ENCODE measurements at regions not wholly inside any gene's neighbourhood (a gene's known extent, or its start where the extent isn't known, plus 50 kb on each side); places are given as distances from the start of the nearest gene placed in this dataset.

DNA sequence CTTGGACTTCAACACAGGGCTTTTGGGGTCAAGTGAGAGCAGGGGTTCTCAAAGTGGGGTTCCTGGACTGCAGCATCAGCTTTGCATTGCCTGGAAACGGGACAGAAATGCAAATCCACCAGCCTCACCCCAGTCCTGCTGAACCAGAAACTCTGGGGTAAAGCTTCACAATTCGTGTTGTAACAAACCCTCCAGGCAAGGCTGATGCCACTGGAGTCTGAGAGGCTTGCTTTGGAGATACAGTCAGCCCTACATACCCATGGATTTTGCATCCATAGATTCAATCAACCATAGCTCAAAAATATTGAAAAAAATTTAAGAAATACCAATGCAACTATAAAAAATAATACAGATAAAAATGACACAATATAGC lies 160.4 kb upstream of the ECI2 start:
- no peak overlapping the region for H3K9ac ChIP-seq (ENCODE audit: low read length)
- H3F3A ChIP-seq (ENCODE audit: insufficient read depth, low read length, poor library complexity, severe bottlenecking) = peaks cover 3% of the 10 kb centered on the region
- TF ChIP-seq SMC3 (conservative IDR thresholded peaks at IDR 0.05; ENCODE audit: poor library complexity) = no peak
- TF ChIP-seq EP300 (conservative IDR thresholded peaks at IDR 0.05; ENCODE audit: poor library complexity, severe bottlenecking) = no peak
- no peak for TF ChIP-seq TAF1 (IDR thresholded peaks at IDR 0.05; ENCODE audit: low read depth)
- TF ChIP-seq POLR2AphosphoS5 (IDR thresholded peaks at IDR 0.05) = no peak
- TF ChIP-seq EZH2 (IDR thresholded peaks at IDR 0.05; ENCODE audit: borderline replicate concordance, insufficient read depth, low read length, poor library complexity, severe bottlenecking) = no peak
- no peak for TF ChIP-seq RAD21 (conservative IDR thresholded peaks at IDR 0.05)
- TF ChIP-seq, protein P1, sequence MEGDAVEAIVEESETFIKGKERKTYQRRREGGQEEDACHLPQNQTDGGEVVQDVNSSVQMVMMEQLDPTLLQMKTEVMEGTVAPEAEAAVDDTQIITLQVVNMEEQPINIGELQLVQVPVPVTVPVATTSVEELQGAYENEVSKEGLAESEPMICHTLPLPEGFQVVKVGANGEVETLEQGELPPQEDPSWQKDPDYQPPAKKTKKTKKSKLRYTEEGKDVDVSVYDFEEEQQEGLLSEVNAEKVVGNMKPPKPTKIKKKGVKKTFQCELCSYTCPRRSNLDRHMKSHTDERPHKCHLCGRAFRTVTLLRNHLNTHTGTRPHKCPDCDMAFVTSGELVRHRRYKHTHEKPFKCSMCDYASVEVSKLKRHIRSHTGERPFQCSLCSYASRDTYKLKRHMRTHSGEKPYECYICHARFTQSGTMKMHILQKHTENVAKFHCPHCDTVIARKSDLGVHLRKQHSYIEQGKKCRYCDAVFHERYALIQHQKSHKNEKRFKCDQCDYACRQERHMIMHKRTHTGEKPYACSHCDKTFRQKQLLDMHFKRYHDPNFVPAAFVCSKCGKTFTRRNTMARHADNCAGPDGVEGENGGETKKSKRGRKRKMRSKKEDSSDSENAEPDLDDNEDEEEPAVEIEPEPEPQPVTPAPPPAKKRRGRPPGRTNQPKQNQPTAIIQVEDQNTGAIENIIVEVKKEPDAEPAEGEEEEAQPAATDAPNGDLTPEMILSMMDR (IDR thresholded peaks at IDR 0.05; ENCODE audit: poor library complexity, severe bottlenecking) = no peak
- TF ChIP-seq MXI1 (conservative IDR thresholded peaks at IDR 0.05; ENCODE audit: poor library complexity, severe bottlenecking) = no peak
- TF ChIP-seq, protein P2, sequence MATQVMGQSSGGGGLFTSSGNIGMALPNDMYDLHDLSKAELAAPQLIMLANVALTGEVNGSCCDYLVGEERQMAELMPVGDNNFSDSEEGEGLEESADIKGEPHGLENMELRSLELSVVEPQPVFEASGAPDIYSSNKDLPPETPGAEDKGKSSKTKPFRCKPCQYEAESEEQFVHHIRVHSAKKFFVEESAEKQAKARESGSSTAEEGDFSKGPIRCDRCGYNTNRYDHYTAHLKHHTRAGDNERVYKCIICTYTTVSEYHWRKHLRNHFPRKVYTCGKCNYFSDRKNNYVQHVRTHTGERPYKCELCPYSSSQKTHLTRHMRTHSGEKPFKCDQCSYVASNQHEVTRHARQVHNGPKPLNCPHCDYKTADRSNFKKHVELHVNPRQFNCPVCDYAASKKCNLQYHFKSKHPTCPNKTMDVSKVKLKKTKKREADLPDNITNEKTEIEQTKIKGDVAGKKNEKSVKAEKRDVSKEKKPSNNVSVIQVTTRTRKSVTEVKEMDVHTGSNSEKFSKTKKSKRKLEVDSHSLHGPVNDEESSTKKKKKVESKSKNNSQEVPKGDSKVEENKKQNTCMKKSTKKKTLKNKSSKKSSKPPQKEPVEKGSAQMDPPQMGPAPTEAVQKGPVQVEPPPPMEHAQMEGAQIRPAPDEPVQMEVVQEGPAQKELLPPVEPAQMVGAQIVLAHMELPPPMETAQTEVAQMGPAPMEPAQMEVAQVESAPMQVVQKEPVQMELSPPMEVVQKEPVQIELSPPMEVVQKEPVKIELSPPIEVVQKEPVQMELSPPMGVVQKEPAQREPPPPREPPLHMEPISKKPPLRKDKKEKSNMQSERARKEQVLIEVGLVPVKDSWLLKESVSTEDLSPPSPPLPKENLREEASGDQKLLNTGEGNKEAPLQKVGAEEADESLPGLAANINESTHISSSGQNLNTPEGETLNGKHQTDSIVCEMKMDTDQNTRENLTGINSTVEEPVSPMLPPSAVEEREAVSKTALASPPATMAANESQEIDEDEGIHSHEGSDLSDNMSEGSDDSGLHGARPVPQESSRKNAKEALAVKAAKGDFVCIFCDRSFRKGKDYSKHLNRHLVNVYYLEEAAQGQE (IDR thresholded peaks at IDR 0.05; ENCODE audit: borderline replicate concordance) = no peak
- H3K27ac ChIP-seq (ENCODE audit: low read length) = no peak overlapping the region
- H2AFZ ChIP-seq (ENCODE audit: low read depth, low read length) = no peak overlapping the region
- no peaks in the 10 kb centered on the region for H3K27me3 ChIP-seq (ENCODE audit: insufficient read depth, low read depth, low read length)
- H4K20me1 ChIP-seq (ENCODE audit: insufficient read depth) = no peaks in the 10 kb centered on the region
- H3K9me2 ChIP-seq (ENCODE audit: insufficient read depth, low read length) = no peaks in the 10 kb centered on the region
- H3K4me3 ChIP-seq (ENCODE audit: low read length) = no peak overlapping the region
- H3K36me3 ChIP-seq (ENCODE audit: insufficient read depth, low read length) = no peaks in the 10 kb centered on the region
- no peak overlapping the region for H3K4me2 ChIP-seq (ENCODE audit: low read length)
- no peaks in the 10 kb centered on the region for H3K9me3 ChIP-seq (ENCODE audit: low read length)
- H3K79me2 ChIP-seq (replicated peaks; ENCODE audit: insufficient read depth, low read length) = no peaks in the 10 kb centered on the region

DNA sequence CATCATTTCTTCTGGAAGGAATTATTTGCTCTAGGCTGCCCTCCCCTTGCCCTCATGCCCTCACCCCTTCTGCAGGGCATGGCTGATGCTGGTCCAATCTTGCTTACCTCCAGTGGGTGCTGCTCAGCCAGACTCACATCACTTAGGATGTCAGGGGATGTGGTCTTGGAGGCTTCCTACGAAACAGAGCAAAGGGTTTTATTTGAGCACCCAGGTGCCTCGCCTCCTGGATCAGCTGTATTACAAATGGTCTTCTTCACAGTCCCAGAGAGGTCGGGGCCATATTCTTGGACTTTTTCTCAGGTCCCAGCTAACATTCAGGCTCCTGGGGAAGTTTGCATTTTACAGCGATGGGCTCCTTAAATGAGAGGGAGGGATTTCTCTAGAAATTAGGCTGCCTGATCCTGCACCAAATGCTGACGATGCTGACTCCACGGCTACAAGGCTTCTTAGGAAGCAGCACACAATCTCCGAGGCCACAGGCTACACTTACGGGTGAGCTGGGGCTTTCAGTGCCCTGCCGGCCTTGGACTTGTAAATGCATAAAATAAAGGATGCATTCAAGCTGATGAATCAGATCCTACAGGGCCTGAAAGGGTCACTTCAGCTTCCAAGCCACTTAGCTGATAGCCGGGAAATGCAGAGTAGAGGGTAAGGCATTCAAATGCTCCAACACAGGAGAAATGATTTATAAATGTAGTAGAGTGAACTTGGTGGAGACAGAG lies 159.8 kb upstream of the ECI2 start:
- no peaks in the 10 kb centered on the region for H3K79me2 ChIP-seq (replicated peaks; ENCODE audit: insufficient read depth, low read length)
- H3K27me3 ChIP-seq (ENCODE audit: insufficient read depth, low read depth, low read length) = no peaks in the 10 kb centered on the region
- no peaks in the 10 kb centered on the region for H3K9me2 ChIP-seq (ENCODE audit: insufficient read depth, low read length)
- no peak overlapping the region for H3K9ac ChIP-seq (ENCODE audit: low read length)
- H3F3A ChIP-seq (ENCODE audit: insufficient read depth, low read length, poor library complexity, severe bottlenecking) = peaks cover 3% of the 10 kb centered on the region
- no peak overlapping the region for H3K4me3 ChIP-seq (ENCODE audit: low read length)
- no peaks in the 10 kb centered on the region for H3K36me3 ChIP-seq (ENCODE audit: insufficient read depth, low read length)
- H3K9me3 ChIP-seq (ENCODE audit: low read length) = no peaks in the 10 kb centered on the region
- H3K27ac ChIP-seq (ENCODE audit: low read length) = no peak overlapping the region
- H4K20me1 ChIP-seq (ENCODE audit: insufficient read depth) = no peaks in the 10 kb centered on the region
- no peak overlapping the region for H3K4me2 ChIP-seq (ENCODE audit: low read length)
- H2AFZ ChIP-seq (ENCODE audit: low read depth, low read length) = no peak overlapping the region
- TF ChIP-seq, protein P2 (IDR thresholded peaks at IDR 0.05; ENCODE audit: borderline replicate concordance) = no peak
- TF ChIP-seq RAD21 (conservative IDR thresholded peaks at IDR 0.05) = no peak
